GM23248 (cell line): ENCODE measurements at regions not wholly inside any gene's neighbourhood (a gene's known extent, or its start where the extent isn't known, plus 50 kb on each side); places are given as distances from the start of the nearest gene placed in this dataset.

Experiments used
- EZH2 ChIP-seq: fragments of 200-600 bp; sonication (generic); IDR thresholded peaks from 2 replicates; pipeline ENCODE4 v1.6.1; 2018; ENCODE audit warnings: antibody characterized with exemption, mild to moderate bottlenecking; ENCODE audit not compliant: insufficient read depth, poor library complexity, severe bottlenecking
- EZH2phosphoT487 ChIP-seq: fragments of 200-600 bp; sonication (generic); IDR thresholded peaks from 2 replicates; pipeline ENCODE4 v1.6.1; 2018; ENCODE audit warnings: antibody characterized with exemption, moderate library complexity, mild to moderate bottlenecking, low read depth; ENCODE audit not compliant: insufficient read depth

- TF ChIP-seq EZH2phosphoT487 (no peak), EZH2 (no peak)
These were observed 149.7 kb upstream of the FBXL17 start for GRCh38 chr5:108531367-108532128.
